ENCODE measurements at regions not wholly inside any gene's neighbourhood (a gene's known extent, or its start where the extent isn't known, plus 50 kb on each side); places are given as distances from the start of the nearest gene placed in this dataset.

GRCh38 chr4:4752025-4752424 lies 107.4 kb upstream of the MSX1 start:
- TF ChIP-seq, protein P1, sequence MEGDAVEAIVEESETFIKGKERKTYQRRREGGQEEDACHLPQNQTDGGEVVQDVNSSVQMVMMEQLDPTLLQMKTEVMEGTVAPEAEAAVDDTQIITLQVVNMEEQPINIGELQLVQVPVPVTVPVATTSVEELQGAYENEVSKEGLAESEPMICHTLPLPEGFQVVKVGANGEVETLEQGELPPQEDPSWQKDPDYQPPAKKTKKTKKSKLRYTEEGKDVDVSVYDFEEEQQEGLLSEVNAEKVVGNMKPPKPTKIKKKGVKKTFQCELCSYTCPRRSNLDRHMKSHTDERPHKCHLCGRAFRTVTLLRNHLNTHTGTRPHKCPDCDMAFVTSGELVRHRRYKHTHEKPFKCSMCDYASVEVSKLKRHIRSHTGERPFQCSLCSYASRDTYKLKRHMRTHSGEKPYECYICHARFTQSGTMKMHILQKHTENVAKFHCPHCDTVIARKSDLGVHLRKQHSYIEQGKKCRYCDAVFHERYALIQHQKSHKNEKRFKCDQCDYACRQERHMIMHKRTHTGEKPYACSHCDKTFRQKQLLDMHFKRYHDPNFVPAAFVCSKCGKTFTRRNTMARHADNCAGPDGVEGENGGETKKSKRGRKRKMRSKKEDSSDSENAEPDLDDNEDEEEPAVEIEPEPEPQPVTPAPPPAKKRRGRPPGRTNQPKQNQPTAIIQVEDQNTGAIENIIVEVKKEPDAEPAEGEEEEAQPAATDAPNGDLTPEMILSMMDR (IDR thresholded peaks at IDR 0.05; ENCODE audit: low read depth, low read length, poor library complexity, severe bottlenecking) = no peak
- TF ChIP-seq EZH2phosphoT487 (IDR thresholded peaks at IDR 0.05; ENCODE audit: borderline replicate concordance, low read length) = no peak
